ENCODE measurements at regions not wholly inside any gene's neighbourhood (a gene's known extent, or its start where the extent isn't known, plus 50 kb on each side); places are given as distances from the start of the nearest gene placed in this dataset.
A peak's percentile ranks its signal among the peaks of the same experiment; 100 is the strongest.
"Not testable (repeated sequence)": the region's sequence is repeated elsewhere in the genome, so short reads cannot be mapped to it uniquely, and the experiment has no call there.

GRCh38 chr11:126149759-126150625, 61.5 kb downstream of the RPUSD4 start:
- peak; percentile 76 for DNase-seq (ENCODE audit: low read depth)

- DNase-seq (ENCODE audit: low read depth), result no peak
Measured at GRCh38 chr11:126148317-126148716, 63.1 kb downstream of the RPUSD4 start.

- DNase-seq (ENCODE audit: low read depth), result no peak
Measured at GRCh38 chr11:126147208-126148111, 64.0 kb downstream of the RPUSD4 start.

DNA sequence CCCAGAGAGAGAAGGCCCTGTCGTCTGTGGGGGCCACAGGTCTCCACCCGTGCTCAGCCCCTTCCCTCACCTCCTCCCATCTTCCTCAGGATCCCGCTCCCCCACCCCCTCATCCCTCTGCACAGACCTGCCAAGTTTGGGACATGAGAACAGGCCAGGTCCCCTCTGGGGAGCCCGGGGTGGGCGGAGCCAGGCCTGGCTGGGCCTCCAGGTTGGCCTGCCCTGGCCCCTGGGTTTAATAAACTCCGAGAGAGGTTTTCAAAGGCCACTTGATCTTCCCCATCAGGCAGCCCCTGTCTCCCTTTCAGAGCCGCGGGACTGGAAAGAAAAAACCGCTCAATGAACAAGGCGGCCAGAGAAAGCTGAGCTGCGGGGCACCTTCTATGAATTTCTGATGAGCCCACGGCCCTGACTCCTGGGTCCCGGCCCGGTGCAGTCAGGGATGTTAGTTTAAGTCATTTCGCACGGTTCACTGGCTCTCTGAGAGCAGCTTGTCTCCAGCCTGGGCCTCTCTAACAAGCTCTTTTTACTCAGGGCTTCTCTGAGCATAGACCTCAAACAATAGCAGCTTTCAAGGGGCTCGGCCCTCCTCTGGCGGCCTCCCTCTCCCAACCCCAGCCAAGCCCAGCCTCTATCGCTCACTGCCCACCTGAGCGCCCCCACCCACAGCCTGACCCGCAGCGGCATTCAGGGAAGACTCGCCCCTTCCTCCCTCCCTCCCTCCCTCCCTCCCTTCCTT, 64.8 kb downstream of the RPUSD4 start:
- DNase-seq (ENCODE audit: low read depth), result no peak

DNA sequence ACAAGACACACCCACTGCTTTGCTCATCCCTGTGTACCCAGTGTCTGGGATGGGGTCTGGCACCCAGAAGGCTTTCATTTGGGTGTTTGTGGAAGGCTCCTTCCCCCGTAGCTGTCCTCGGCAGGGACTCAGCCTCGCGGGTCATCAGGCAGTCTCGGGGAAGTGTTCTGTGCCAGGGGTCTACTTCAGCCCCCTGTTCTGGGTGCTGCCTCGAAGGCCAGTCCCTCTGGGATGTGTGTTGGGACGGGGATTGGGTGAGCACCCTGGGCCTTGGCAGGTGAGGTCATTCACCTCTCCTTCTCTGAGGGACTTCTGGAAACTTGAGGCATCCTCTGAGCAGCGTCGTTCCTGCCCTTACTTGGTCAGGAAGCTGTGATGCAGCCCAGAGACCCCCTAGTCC, 65.5 kb downstream of the RPUSD4 start:
- no peak for DNase-seq (ENCODE audit: low read depth)

GRCh38 chr11:126143491-126143890, 68.0 kb downstream of the RPUSD4 start:
- not testable (repeated sequence) for DNase-seq (ENCODE audit: low read depth)

DNA sequence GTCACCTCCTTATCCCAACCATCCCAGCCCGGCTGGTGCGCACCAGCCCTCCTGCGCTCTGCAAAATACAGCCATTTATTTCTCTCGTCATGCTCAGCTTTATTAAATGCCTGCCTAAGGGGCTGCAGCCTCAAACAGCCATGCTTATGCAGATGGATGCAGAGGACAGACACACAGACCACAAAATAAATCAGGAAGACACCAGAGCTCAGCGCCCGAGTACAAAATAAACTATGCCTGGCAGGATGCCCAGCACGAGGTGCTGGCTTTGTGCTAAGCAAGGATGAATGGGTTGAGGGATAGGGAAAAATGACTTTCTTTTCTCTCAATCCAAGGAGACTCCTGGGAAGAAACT, 70.5 kb downstream of the RPUSD4 start:
- DNase-seq (ENCODE audit: low read depth), result peak; percentile 86

DNA sequence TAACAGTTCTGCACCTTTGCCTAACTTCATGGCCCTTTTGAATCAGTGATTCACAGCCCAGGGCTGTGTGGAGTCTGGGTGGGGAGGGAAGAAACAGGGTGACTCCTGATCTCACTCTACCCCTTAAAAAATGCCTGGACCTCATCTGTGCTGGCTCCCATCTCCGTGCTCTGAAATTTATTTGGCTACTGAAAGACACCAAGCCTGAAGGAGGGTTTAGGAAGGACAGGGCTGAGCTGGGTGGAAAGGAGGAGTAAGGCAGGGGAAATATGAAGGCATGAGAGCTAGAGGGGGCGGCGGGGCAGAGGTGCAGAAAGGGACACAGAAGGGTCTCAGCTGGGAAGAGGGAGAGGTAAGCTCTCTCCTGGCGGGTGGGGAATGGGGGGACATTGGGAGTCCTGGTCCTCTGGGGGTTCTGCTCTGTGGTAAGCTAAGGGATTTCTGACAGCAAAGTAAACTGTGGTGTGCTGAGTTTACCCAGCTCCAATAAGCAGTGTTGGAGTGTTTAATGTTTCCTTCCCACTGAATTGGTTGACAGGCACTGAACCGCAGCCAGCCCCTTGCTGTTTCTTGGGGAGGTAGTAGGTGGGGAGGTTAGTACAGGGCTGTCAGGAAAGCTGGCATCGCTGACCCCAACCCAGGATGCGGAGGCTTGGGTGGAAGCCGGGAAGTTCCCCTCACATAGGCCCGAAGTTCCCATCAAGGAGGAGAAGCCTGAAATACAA, 71.1 kb downstream of the RPUSD4 start:
- DNase-seq (ENCODE audit: low read depth), result peak; percentile 22

DNA sequence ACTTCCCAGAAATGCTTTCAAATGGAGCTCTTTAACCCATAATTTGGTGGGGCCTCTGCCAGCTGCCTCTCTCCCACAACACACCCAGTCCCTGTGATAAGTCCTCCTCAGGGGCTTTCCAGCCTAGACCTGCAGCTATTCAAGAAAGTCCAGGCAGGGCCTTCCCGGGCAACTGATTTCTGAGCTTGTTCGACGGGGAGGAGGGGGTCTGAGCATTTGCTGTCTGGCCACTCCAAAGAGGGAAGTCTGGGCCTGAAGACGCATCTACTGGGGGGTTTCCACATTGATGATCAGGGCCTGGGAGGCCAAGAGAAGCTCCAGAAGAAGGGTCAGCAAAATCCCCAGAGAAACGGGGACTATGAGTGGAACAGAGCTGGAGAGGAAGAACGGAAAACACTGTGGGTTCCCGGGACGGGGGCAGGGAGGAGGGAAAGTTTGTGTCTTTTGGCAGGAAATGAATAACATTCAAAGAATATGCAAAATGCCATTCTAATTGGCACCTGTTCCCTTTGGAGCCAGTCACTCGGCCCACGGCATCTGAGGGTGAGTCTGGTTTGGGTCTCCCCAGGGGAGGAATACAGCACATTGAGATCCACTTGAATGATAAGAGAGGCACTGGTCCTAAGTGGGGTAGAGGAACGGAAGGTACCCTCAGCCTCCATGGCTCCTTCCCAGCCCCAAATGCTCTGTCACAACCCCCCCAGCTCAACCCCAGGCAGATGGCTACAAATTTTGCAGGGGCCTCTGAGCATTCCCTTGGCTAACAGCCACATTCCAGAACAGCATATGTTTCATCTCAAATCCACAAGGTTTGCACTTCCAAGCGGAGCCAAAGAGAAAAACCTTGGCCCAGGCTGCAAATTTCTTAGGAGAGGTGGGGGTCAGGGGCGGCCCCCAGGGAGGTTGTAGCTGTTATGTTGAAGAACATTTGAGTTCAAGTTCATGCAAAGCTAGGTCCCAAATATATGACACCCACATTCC, 72.0 kb downstream of the RPUSD4 start:
- DNase-seq (ENCODE audit: low read depth), result peak; percentile 37

GRCh38 chr11:126138636-126139035, 72.8 kb downstream of the RPUSD4 start:
- DNase-seq (ENCODE audit: low read depth), result no peak

DNA sequence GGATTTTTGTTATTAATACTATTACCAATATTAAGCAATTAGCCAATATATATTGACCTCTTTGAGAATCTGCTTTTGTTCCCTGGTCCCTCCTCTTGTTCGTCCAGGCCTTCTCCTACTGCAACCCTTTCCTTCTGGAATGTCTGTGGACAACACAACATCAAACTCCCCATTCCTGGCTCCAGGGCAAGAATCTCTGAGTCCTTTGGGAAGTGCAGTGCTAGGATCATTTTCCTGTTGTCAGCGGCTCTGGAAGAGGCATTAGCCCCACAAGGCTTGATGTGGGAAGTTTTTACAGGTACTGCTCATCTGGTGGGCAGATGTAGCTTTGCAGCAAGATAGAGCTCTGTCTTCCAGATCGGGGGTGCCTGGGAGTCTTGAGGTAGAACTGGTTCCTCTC, 74.3 kb downstream of the RPUSD4 start:
- DNase-seq (ENCODE audit: low read depth), result no peak

- no peak for DNase-seq (ENCODE audit: low read depth)
Measured at GRCh38 chr11:126136507-126136906, 73.8 kb upstream of the CDON start.

GRCh38 chr11:126135235-126136176, 72.8 kb upstream of the CDON start:
- DNase-seq (ENCODE audit: low read depth), result no peak

GRCh38 chr11:126134461-126135155, 71.9 kb upstream of the CDON start:
- DNase-seq (ENCODE audit: low read depth), result no peak

GRCh38 chr11:126133901-126134300, 71.2 kb upstream of the CDON start:
- DNase-seq (ENCODE audit: low read depth), result no peak

GRCh38 chr11:126132319-126132718, 69.7 kb upstream of the CDON start:
- DNase-seq (ENCODE audit: low read depth), result peak; percentile 69

GRCh38 chr11:126130781-126131180, 68.1 kb upstream of the CDON start:
- not testable (repeated sequence) for DNase-seq (ENCODE audit: low read depth)

All from M059J (cell line).